Femur (tissue), 1 donor: ENCODE measurements at regions not wholly inside any gene's neighbourhood (a gene's known extent, or its start where the extent isn't known, plus 50 kb on each side); places are given as distances from the start of the nearest gene placed in this dataset.

Experiments used
- DNase-seq: peaks from one replicate; pipeline ENCODE4 v3.0.0-alpha.2; 2017

GRCh38 chr4:180564026-180564425, 1679.2 kb upstream of the TENM3 start:
- no peak for DNase-seq

GRCh38 chr4:180564448-180564847, 1678.8 kb upstream of the TENM3 start:
- no peak for DNase-seq

- DNase-seq = no peak
These were observed 1677.3 kb upstream of the TENM3 start for GRCh38 chr4:180565856-180566431.

GRCh38 chr4:180566492-180566891, 1676.7 kb upstream of the TENM3 start:
- DNase-seq = no peak

- no peak for DNase-seq
These were observed 1676.1 kb upstream of the TENM3 start for GRCh38 chr4:180567080-180567479.

- DNase-seq = no peak
These were observed 1671.6 kb upstream of the TENM3 start for GRCh38 chr4:180571516-180572055.

- DNase-seq = no peak
These were observed 1665.0 kb upstream of the TENM3 start for GRCh38 chr4:180578175-180578574.

GRCh38 chr4:180581061-180581460, 1662.1 kb upstream of the TENM3 start:
- DNase-seq = no peak

- no peak for DNase-seq
These were observed 1655.8 kb upstream of the TENM3 start for GRCh38 chr4:180587379-180587778.

GRCh38 chr4:180589575-180589974, 1653.6 kb upstream of the TENM3 start:
- no peak for DNase-seq

GRCh38 chr4:180596888-180597483, 1646.2 kb upstream of the TENM3 start:
- no peak for DNase-seq

GRCh38 chr4:180598281-180598680, 1644.9 kb upstream of the TENM3 start:
- DNase-seq = no peak

GRCh38 chr4:180603791-180604190, 1639.4 kb upstream of the TENM3 start:
- no peak for DNase-seq

GRCh38 chr4:180610324-180610723, 1632.9 kb upstream of the TENM3 start:
- no peak for DNase-seq

GRCh38 chr4:180615746-180616145, 1627.5 kb upstream of the TENM3 start:
- DNase-seq = no peak

GRCh38 chr4:180617196-180617595, 1626.0 kb upstream of the TENM3 start:
- DNase-seq = no peak

GRCh38 chr4:180618396-180618795, 1624.8 kb upstream of the TENM3 start:
- DNase-seq = peak; percentile 21

- no peak for DNase-seq
These were observed 1623.8 kb upstream of the TENM3 start for GRCh38 chr4:180619440-180619839.

GRCh38 chr4:180622254-180622653, 1620.9 kb upstream of the TENM3 start:
- DNase-seq = no peak

- DNase-seq = no peak
These were observed 1617.5 kb upstream of the TENM3 start for GRCh38 chr4:180625653-180626052.

- no peak for DNase-seq
These were observed 1613.1 kb upstream of the TENM3 start for GRCh38 chr4:180630012-180630665.

- no peak for DNase-seq
These were observed 1608.9 kb upstream of the TENM3 start for GRCh38 chr4:180634306-180634705.

GRCh38 chr4:180635281-180635680, 1607.9 kb upstream of the TENM3 start:
- DNase-seq = no peak

- no peak for DNase-seq
These were observed 1606.4 kb upstream of the TENM3 start for GRCh38 chr4:180636696-180637404.
